ENCODE measurements at regions not wholly inside any gene's neighbourhood (a gene's known extent, or its start where the extent isn't known, plus 50 kb on each side); places are given as distances from the start of the nearest gene placed in this dataset.
"Not testable (repeated sequence)": the region's sequence is repeated elsewhere in the genome, so short reads cannot be mapped to it uniquely, and the experiment has no call there.

GRCh38 chr6:112887424-112887823 is 540.3 kb downstream of the RFPL4B start:
- FAIRE-seq: not testable (repeated sequence)

DNA sequence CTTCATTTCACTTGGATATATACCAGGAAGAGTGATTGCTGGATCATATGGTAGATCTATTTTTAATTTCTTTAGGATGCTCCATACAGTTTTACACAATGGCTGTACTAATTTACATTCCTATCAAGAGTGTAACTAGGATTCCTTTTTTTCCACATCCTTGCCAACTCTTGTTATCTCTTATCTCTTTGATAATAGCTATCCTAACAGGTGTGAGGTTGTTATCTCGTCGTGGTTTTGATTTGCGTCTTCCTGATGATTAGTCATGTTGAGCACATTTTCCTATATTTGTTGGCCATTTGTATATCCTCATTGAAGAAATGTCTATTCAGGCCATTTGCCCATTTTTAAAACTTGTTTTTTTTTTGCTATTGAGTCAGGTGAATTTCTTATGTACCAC is 552.4 kb downstream of the RFPL4B start:
- no peak for FAIRE-seq

GRCh38 chr6:112903361-112903760 is 556.2 kb downstream of the RFPL4B start:
- no peak for FAIRE-seq

- no peak for FAIRE-seq
Measured at GRCh38 chr6:112906726-112907125, 559.6 kb downstream of the RFPL4B start.

- no peak for FAIRE-seq
Measured at GRCh38 chr6:112909781-112910180, 562.7 kb downstream of the RFPL4B start.

GRCh38 chr6:112910256-112910655 is 563.1 kb downstream of the RFPL4B start:
- no peak for FAIRE-seq

DNA sequence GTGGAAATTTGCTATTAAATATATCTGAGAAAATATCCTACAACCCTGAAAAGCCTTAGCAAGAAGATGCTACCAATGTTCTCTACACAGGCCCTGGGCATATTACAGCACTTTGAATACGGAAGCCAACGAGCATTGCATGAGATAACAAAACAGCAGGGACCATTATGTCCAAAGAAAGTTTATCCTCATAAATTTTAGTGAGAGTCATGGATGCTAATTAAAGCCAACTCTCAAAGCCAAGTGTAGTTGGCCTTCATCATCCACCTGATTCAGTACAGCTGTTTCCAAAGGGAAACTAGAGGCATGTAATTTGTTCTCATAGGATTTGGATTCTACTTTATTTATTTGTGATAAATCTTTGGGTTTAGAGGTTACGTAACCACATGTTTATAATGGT is 564.8 kb downstream of the RFPL4B start:
- FAIRE-seq: no peak

GRCh38 chr6:112912416-112913101 is 565.4 kb downstream of the RFPL4B start:
- FAIRE-seq: no peak

DNA sequence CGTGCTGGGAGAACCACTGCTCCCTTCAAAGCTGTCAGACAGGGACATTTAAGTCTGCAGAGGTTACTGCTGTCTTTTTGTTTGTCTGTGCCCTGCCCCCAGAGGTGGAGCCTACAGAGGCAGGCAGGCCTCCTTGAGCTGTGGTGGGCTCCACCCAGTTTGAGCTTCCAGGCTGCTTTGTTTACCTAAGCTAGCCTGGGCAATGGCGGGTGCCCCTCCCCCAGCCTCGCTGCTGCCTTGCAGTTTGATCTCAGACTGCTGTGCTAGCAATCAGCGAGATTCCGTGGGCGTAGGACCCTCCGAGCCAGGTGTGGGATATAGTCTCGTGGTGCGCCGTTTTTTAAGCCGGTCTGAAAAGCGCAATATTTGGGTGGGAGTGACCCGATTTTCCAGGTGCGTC is 572.6 kb downstream of the RFPL4B start:
- not testable (repeated sequence) for FAIRE-seq

GRCh38 chr6:112920994-112921393 is 573.9 kb downstream of the RFPL4B start:
- no peak for FAIRE-seq

DNA sequence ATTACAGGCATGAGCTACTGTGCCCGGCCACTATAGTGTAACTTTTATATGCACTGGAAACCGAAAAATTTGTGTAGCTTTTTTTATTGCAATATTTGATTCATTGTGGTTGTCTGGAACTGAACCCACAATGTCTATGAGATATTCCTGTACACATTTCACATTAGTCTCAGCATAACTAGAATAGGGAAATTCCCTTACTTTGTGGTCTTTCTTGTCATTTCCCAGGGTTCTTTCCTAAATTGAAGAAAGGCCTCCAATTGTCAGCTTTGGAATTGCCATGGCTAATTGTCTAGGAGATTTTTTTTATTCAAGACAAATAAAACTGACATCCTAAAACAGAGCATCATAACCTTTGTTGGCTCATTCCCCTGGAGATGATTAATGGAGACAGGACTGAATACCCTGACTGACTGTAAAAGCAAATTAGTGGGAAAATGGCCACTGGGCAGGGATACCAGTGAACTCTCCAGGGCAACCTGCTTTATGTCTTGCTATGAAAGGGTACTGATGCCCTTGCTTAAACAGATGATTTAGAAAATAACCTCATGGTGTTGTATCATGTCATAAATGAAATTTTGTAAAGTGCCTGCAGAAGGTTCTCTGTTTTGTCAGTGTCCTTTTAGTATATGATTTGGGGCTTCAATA is 576.9 kb downstream of the RFPL4B start:
- no peak for FAIRE-seq

DNA sequence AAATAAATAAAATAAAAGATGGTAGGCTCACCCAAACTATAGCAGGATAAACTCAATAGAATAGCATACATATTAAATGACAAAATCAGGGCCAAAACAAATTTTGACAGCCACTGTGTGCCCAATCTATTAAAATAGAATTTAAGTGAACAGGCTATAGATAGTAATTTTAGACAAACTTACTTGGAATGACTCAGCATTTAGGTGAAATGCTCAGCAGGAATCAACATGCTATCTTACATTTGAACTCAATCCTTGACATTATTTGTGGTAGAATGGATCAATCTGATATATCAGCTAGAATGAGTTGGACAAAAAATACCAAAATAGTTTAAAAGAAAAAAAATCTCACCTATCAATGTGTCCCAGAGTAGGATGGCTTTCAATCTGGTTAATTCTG is 578.6 kb downstream of the RFPL4B start:
- no peak for FAIRE-seq

GRCh38 chr6:112927641-112928320 is 580.7 kb downstream of the RFPL4B start:
- FAIRE-seq: no peak

DNA sequence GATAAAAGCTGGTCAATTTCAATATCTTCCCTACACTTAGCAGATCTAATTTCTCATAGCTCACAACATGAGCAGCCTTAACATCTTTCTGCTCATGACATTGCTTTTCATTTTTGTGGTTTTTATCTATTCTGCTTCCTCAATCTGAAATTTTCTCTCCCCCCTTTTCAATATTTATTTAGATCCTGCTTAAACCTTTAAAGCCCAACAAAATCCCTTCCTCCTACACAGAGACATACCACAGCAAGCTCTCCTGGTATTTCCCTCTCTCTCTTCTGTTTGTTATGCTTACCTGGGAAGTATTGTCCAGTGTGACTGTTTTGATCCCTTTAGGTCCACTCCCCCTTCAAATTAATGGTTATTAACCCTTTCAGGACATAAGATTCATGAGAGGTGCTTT is 582.5 kb downstream of the RFPL4B start:
- no peak for FAIRE-seq

DNA sequence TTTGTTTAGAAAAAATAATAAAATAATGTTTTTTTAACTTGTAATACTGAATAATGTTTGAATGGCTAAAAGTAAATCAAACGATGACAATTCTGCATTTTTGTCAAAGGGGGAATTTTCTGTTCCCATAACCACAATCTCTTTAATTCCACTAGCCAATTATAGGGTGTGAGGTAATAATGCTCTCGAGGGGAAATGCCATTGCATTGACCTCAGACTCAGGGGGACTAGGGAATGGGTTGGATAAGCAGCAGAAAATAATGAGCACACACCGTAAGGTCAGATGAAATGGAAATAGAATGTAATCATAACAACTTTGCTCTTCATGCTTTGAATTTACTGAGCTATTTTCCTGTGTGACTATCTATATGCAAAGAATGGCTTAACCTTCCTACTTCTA is 584.7 kb downstream of the RFPL4B start:
- FAIRE-seq: no peak

GRCh38 chr6:112933947-112934346 is 586.8 kb downstream of the RFPL4B start:
- FAIRE-seq: no peak

- no peak for FAIRE-seq
Measured at GRCh38 chr6:112934433-112935327, 587.5 kb downstream of the RFPL4B start.

DNA sequence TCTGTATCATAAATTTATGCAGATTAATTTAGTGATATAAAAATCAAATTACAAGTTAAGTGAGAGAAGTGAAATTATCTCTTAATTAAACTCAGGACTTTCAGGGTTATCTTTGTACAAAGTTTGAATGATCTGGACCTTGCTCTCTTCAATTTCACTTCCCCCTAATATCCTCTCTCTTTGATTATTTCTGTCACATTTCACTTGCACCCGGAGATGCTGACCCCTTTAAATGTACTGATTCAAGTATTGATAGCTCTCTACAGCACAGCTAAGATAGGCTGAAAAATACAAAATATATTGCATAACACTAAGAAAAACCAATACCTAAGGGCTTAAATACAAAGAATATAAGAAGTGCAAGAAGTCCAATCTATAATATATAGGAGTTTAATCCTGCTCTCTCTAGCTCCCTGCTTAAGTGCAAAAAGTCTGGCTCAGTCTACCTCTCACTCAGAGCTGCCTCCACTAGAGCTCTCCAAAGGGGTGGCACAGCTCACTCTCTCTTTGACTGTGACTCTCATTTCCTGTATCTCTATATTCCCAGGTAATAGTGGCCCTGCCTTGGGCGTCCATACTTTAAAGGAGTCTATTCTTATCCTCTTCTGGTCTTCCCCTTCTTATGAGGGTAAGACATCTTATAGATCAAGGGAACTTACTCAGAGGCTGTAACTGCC is 588.4 kb downstream of the RFPL4B start:
- FAIRE-seq: no peak

- no peak for FAIRE-seq
Measured at GRCh38 chr6:112936079-112936472, 588.9 kb downstream of the RFPL4B start.

- FAIRE-seq: no peak
Measured at GRCh38 chr6:112936504-112936903, 589.4 kb downstream of the RFPL4B start.

DNA sequence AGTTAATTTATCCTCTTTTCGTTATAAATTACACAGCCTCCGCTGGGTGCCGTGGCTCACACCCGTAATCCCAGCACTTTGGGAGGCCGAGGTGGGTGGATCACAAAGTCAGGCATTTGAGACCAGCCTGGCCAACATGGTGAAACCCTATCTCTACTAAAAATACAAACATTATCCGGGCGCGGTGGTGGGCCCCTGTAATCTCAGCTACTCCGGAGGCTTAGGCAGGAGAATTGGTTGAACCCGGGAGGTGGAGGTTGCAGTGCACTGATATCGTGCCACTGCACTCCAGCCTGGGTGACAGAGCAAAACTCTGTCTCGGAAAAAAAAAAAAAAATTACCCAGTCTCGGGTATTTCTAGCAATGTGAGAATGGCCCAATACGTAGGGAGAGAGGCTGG is 590.6 kb downstream of the RFPL4B start:
- not testable (repeated sequence) for FAIRE-seq

- no peak for FAIRE-seq
Measured at GRCh38 chr6:112938650-112939049, 591.5 kb downstream of the RFPL4B start.

DNA sequence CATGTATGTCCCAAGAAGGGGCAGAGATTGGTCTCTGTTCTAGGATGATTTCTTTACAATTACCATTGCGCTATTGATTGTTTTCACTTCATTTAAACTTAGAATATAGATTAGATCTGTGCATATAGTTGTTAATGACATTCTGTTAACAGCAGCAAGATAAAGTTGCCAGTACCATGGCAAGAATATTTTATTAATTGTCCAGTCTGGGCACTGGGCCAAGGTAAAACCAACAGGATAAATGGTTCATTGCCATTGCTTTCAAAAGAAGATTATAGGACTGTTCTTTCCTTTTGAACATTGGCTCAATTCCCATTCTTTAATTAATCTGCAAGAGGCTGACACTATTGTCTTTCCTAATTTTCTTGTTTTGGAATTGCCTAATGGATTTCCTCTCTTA is 592.4 kb downstream of the RFPL4B start:
- FAIRE-seq: no peak

All from G401.6 (cell line).